Activated B cell treated with CpG ODN at 0.5 μM for 24 hours (primary cell): ENCODE measurements at regions not wholly inside any gene's neighbourhood (a gene's known extent, or its start where the extent isn't known, plus 50 kb on each side); places are given as distances from the start of the nearest gene placed in this dataset.

Experiments
- ATAC-seq: fragments of 200-7000 bp; cut with Tn5 transposase; one replicate; pipeline ENCODE4 v1.10.0; 2021; ENCODE audit warnings: low read depth, mild to moderate bottlenecking, moderate library complexity
- CTCF ChIA-PET: fragments of 350-600 bp; sonication (Branson Sonifier 250); formaldehyde crosslinking; loops from one replicate; lab custom pipeline; 2021; ENCODE audit warnings: antibody characterized with exemption; lab: Charles Lee
- POLR2A ChIA-PET: fragments of 350-600 bp; sonication (Branson Sonifier 250); formaldehyde crosslinking; loops from one replicate; lab custom pipeline; 2021; ENCODE audit warnings: antibody characterized with exemption; lab: Charles Lee
- DNase-seq: peaks from one replicate; pipeline ENCODE4 v3.0.0; 2022
- H3K27ac Mint-ChIP-seq: one replicate; pipeline ENCODE4 v1.8.0; 2020; ENCODE audit warnings: mixed read lengths
- H3K27me3 Mint-ChIP-seq: one replicate; pipeline ENCODE4 v1.8.0; 2021; ENCODE audit warnings: mixed read lengths
- H3K36me3 Mint-ChIP-seq: one replicate; pipeline ENCODE4 v1.8.0; 2021; ENCODE audit warnings: low read depth, mixed read lengths
- H3K4me1 Mint-ChIP-seq: one replicate; pipeline ENCODE4 v1.8.0; 2021; ENCODE audit warnings: mixed read lengths
- H3K4me3 Mint-ChIP-seq: one replicate; pipeline ENCODE4 v1.8.0; 2020; ENCODE audit warnings: mild to moderate bottlenecking, mixed read lengths
- H3K9me3 Mint-ChIP-seq: one replicate; pipeline ENCODE4 v1.8.0; 2020; ENCODE audit warnings: mixed read lengths
- intact Hi-C: fragments of 100-400 bp; cut with micrococcal nuclease; formaldehyde crosslinking; loops from one replicate; pipeline ENCODE4 v1.15.1; 2024
- TF ChIP-seq, protein P1 (sequence below): fragments of 200-600 bp; IDR thresholded peaks from one replicate; pipeline ENCODE4 v1.8.0; 2022; ENCODE audit warnings: antibody characterized with exemption, mild to moderate bottlenecking

DNA sequence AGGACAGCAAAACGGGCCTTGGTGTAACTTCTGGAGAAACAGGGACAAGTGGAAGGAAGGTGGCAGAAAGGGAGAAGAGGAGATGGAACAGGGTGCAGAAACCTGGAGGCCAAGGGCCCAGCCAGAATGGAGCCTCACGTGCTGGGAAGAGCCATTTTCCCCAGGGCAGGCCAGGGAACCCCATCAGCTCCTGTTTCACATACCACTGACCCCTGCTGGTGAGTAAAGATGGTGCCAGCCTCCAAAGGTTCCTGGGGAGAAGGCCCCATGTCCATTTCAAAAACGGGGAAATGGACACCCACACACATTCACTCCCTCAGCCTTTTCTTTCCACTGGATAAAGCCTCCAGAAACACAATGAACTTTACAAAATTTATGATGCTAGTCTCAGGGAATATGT is 57.6 kb upstream of the JUN start:
- TF ChIP-seq, protein P1, sequence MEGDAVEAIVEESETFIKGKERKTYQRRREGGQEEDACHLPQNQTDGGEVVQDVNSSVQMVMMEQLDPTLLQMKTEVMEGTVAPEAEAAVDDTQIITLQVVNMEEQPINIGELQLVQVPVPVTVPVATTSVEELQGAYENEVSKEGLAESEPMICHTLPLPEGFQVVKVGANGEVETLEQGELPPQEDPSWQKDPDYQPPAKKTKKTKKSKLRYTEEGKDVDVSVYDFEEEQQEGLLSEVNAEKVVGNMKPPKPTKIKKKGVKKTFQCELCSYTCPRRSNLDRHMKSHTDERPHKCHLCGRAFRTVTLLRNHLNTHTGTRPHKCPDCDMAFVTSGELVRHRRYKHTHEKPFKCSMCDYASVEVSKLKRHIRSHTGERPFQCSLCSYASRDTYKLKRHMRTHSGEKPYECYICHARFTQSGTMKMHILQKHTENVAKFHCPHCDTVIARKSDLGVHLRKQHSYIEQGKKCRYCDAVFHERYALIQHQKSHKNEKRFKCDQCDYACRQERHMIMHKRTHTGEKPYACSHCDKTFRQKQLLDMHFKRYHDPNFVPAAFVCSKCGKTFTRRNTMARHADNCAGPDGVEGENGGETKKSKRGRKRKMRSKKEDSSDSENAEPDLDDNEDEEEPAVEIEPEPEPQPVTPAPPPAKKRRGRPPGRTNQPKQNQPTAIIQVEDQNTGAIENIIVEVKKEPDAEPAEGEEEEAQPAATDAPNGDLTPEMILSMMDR, result no peak
- Mint-ChIP-seq H3K27ac (no peak overlapping the region), H3K9me3 (no peaks in the 10 kb centered on the region), H3K36me3 (no peaks in the 10 kb centered on the region), H3K27me3 (no peaks in the 10 kb centered on the region), H3K4me3 (no peak overlapping the region), H3K4me1 (no peaks in the 10 kb centered on the region)
- intact Hi-C loops, result loop anchor here (1.0 kb wide), 1 partner anchor 56 kb away; no protein-coding TSS in a partner anchor
- no peak for ATAC-seq
- CTCF ChIA-PET, result interaction anchor here (0.9 kb wide), 1 partner anchor 34 kb away, joined by 4 read pairs; no protein-coding TSS in a partner anchor
- DNase-seq, result no peak
- POLR2A ChIA-PET, result interaction anchor here (1.0 kb wide), 1 partner anchor 58 kb away, joined by 4 read pairs; the partner anchor contains the start of gene JUN

DNA sequence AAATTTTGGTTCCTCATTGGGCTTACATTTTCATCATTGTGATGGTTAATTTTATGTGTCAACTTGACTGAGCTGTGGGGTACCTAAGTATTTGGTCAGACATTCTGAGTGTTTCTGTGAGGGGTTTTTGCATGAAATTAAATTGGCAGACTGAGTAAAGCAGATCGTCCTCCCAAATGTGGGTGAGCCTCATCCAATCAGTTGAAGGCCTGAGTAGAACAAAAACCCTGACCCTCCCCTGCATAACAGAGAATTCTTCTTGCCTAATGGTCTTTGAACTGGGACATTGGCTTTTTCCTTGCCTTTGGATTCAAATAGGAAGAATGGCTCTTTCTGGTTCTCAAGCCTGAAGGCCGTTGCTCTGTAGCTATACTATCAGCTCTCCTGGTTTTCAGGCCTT is 59.1 kb upstream of the JUN start:
- no peak overlapping the region for H3K27ac Mint-ChIP-seq
- H3K4me3 Mint-ChIP-seq, result no peak overlapping the region
- TF ChIP-seq, protein P1, result no peak
- no peaks in the 10 kb centered on the region for H3K36me3 Mint-ChIP-seq
- H3K27me3 Mint-ChIP-seq, result no peaks in the 10 kb centered on the region
- no peak for ATAC-seq
- ChIA-PET POLR2A (interaction anchor here (1.4 kb wide), 1 partner anchor 59 kb away, joined by 7 read pairs; the partner anchor contains the start of gene JUN), CTCF (no interaction called here)
- H3K4me1 Mint-ChIP-seq, result no peaks in the 10 kb centered on the region
- no peak for DNase-seq
- no peaks in the 10 kb centered on the region for H3K9me3 Mint-ChIP-seq
- intact Hi-C loops, result no loop called here

DNA sequence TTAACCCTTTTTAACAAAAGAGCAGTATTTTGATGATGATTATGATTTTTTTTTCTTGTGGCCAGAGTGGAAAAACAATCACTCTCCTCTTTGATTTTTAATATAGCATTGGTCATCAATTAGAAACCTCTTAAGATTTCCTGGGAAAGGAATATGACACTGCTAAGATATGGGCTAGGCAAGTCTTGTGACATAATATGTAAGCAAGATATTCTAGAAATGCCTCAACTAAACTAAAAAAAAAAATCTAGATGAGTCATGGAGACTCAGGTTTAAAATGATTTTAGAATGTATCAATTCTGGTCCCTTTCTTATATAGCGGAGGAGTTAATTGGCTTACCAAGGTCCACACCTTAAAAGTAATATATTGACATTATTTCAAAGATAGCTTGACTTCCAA is 60.3 kb upstream of the JUN start:
- intact Hi-C loops, result no loop called here
- TF ChIP-seq, protein P1, result no peak
- POLR2A ChIA-PET, result no interaction called here
- Mint-ChIP-seq H3K4me3 (no peak overlapping the region), H3K9me3 (no peaks in the 10 kb centered on the region), H3K27me3 (no peaks in the 10 kb centered on the region), H3K4me1 (no peaks in the 10 kb centered on the region), H3K36me3 (no peaks in the 10 kb centered on the region), H3K27ac (no peak overlapping the region)
- CTCF ChIA-PET, result interaction anchor here (0.7 kb wide), 1 partner anchor 225 kb away, joined by 3 read pairs; no protein-coding TSS in a partner anchor
- no peak for ATAC-seq
- no peak for DNase-seq

DNA sequence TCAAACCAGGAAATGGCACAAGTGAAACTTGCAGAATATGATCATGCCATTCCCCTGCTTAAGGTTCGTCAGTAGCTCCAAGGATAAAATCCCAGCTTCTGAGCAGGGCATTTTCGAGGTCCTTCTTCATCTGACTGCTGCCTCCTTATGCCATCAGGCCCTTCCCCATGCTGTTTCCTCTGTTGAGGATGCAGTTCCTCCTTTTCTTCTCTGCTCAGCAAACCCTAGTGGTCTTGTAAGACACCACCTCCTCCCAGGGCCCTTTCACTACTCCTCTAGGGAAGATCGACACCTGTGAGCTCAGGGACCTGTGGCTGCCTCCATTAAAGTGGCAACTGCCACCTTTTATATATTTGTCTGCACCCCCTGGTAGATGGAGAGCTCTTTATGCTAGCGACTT is 62.1 kb upstream of the JUN start:
- POLR2A ChIA-PET, result no interaction called here
- Mint-ChIP-seq H3K9me3 (no peaks in the 10 kb centered on the region), H3K27me3 (no peaks in the 10 kb centered on the region), H3K4me1 (no peaks in the 10 kb centered on the region), H3K4me3 (no peak overlapping the region), H3K27ac (no peak overlapping the region), H3K36me3 (no peaks in the 10 kb centered on the region)
- no peak for DNase-seq
- CTCF ChIA-PET, result no interaction called here
- TF ChIP-seq, protein P1, result no peak
- ATAC-seq, result no peak
- intact Hi-C loops, result no loop called here

DNA sequence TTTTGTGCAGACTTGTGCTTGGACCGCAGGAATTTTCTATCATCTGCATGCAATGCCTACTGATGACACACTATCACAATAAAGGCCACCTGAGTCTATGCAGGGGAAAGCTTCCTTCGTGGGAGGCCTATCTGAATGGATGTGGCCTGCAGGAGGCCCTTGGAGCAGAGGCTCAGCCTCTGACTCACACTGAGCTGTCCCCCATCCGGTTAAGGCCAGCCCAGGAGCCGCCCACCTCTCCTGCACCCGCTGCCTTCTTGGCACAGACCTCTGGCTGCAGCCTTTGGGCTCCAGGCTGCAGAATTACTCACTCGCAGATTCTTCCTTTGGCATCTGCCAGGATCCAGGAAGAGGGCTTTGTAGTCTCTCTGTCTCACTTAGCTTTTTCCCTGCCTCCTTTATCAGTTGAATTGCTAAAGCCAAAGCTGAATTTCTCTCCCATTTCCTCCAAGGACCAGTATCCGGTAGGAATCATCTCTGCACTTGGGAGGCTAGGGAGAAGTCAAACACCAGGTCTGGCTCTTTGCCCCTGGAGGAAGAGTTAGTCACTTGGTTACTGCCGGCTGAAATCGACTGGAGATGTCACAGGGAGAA is 65.1 kb upstream of the JUN start:
- ATAC-seq, result no peak
- no peak for DNase-seq
- intact Hi-C loops, result no loop called here
- no peaks in the 10 kb centered on the region for H3K9me3 Mint-ChIP-seq
- ChIA-PET POLR2A (no interaction called here), CTCF (no interaction called here)
- H3K36me3 Mint-ChIP-seq, result no peaks in the 10 kb centered on the region
- H3K27me3 Mint-ChIP-seq, result no peaks in the 10 kb centered on the region
- H3K27ac Mint-ChIP-seq, result no peak overlapping the region
- H3K4me3 Mint-ChIP-seq, result no peak overlapping the region
- TF ChIP-seq, protein P1, result no peak
- no peaks in the 10 kb centered on the region for H3K4me1 Mint-ChIP-seq
